Loucy (cell line): ENCODE measurements at regions not wholly inside any gene's neighbourhood (a gene's known extent, or its start where the extent isn't known, plus 50 kb on each side); places are given as distances from the start of the nearest gene placed in this dataset.

Experiments used
- EZH2phosphoT487 ChIP-seq: fragments of 200-600 bp; IDR thresholded peaks from 2 replicates; pipeline ENCODE4 v1.6.1; 2018; ENCODE audit warnings: antibody characterized with exemption, mild to moderate bottlenecking, moderate library complexity, borderline replicate concordance
- TF ChIP-seq, protein P1 (sequence below): fragments of 200-600 bp; sonication (generic); conservative IDR thresholded peaks from 2 replicates; pipeline ENCODE4 v1.5.1; 2014; ENCODE audit warnings: mild to moderate bottlenecking, antibody characterized with exemption, low read length

DNA sequence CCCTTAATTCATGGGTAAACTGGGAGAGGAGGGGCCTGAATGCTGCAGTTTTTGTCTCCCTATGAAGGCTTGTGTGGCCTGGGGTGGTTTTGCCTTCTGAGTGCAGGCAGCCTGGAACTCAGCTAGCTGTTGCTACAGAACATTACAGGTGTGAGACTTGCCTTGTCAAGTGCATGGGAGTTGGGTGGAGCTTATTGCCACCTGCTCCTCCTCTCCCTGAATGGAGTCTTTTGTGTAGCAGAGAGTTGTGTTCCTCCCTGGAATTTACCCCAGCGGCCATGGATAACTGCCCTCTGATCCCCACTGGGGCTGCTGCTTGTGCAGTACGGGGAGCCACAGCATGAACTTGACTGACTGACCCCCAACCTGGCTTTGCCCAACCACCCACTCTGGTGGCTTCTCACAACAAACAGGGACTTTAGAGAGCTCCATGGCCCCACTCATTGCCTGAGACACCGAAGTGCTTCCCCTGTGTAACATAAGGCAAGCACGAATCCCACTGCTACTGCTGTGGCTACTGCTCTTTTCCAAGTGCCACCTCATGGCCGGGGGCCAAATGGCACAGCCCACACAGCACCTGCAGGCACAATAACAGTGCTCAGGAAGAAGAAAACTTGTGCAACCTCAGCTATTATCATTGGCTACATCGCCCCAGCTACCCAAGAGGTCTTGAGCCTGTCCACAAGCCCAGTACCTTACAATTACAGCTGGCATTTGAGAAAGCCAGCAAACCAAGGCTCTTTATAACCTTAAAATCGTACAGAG is 942.9 kb downstream of the CDH18 start:
- TF ChIP-seq, protein P1, sequence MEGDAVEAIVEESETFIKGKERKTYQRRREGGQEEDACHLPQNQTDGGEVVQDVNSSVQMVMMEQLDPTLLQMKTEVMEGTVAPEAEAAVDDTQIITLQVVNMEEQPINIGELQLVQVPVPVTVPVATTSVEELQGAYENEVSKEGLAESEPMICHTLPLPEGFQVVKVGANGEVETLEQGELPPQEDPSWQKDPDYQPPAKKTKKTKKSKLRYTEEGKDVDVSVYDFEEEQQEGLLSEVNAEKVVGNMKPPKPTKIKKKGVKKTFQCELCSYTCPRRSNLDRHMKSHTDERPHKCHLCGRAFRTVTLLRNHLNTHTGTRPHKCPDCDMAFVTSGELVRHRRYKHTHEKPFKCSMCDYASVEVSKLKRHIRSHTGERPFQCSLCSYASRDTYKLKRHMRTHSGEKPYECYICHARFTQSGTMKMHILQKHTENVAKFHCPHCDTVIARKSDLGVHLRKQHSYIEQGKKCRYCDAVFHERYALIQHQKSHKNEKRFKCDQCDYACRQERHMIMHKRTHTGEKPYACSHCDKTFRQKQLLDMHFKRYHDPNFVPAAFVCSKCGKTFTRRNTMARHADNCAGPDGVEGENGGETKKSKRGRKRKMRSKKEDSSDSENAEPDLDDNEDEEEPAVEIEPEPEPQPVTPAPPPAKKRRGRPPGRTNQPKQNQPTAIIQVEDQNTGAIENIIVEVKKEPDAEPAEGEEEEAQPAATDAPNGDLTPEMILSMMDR, result no peak
- TF ChIP-seq EZH2phosphoT487, result no peak
